Skeletal muscle satellite cell (primary cell): ENCODE measurements at regions not wholly inside any gene's neighbourhood (a gene's known extent, or its start where the extent isn't known, plus 50 kb on each side); places are given as distances from the start of the nearest gene placed in this dataset.

ENCODE experiments used
- H3K27me3 ChIP-seq: 2 replicates; pipeline ENCODE4 v1.7.0; 2013; ENCODE audit warnings: low read length; ENCODE audit not compliant: control insufficient read depth, insufficient read depth
- H3K36me3 ChIP-seq: 2 replicates; pipeline ENCODE4 v1.7.0; 2013; ENCODE audit warnings: mild to moderate bottlenecking, control low read depth, low read length; ENCODE audit not compliant: insufficient read depth
- H3K4me1 ChIP-seq: 2 replicates; pipeline ENCODE4 v1.7.0; 2013; ENCODE audit warnings: low read length; ENCODE audit not compliant: control insufficient read depth, insufficient read depth
- H3K4me2 ChIP-seq: 2 replicates; pipeline ENCODE4 v1.7.0; 2013; ENCODE audit warnings: mild to moderate bottlenecking, low read length
- H3K4me3 ChIP-seq: 2 replicates; pipeline ENCODE4 v1.7.0; 2013; ENCODE audit warnings: low read length
- H3K9ac ChIP-seq: 2 replicates; pipeline ENCODE4 v1.7.0; 2013; ENCODE audit warnings: mild to moderate bottlenecking, low read depth, low read length, moderate library complexity
- H3K9me3 ChIP-seq: replicated peaks from 2 replicates; pipeline ENCODE4 v1.7.0; 2013; ENCODE audit warnings: mild to moderate bottlenecking, control low read depth, low read length

DNA sequence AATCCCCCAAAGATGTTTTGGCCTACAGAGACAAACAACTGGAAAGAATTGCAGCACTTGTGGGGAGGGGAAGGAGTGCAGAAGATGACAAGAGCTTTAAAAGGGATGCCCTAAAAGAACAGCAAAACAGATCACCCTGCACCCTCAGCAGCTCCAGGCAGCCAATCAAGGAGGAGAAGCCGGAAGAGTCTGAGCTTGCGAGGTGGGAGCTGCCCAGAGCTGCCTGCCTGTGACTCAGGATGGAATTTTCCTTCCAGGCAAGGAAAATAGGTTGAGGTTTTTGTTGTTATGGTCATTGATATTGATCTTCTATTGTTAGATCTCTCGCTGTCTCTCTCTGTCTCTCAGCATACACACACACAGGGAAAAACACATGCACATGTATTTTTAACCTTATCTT is 70.3 kb upstream of the MAP1B start:
- no peak overlapping the region for H3K4me3 ChIP-seq
- peaks cover 77% of the 10 kb centered on the region for H3K27me3 ChIP-seq
- H3K9me3 ChIP-seq: no peaks in the 10 kb centered on the region
- H3K4me1 ChIP-seq: no peaks in the 10 kb centered on the region
- no peak overlapping the region for H3K9ac ChIP-seq
- no peaks in the 10 kb centered on the region for H3K36me3 ChIP-seq
- H3K4me2 ChIP-seq: no peak overlapping the region

DNA sequence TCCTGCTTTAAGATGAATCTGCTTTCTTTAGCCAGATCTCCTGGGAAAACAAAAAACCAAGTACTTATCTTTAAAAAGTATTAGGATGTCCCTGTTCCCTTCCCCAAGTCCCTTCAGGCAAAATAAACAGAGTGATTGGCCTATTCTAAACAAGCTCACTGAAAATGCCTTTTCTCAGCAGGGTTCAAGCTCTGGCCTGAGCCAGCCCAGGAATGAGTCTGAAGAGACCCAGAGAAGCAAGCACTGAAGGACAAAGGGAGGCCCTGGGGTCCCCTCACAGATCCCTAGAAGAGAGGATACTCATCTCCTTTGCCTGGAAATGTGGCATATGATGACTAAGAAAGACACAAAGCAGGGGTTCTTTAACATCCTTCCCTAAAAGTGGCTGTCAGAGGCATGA is 66.8 kb upstream of the MAP1B start:
- Histone ChIP-seq H3K9me3 (no peaks in the 10 kb centered on the region), H3K4me3 (no peak overlapping the region), H3K4me2 (no peak overlapping the region), H3K27me3 (peaks cover 67% of the 10 kb centered on the region), H3K36me3 (no peaks in the 10 kb centered on the region), H3K4me1 (no peaks in the 10 kb centered on the region), H3K9ac (no peak overlapping the region)

DNA sequence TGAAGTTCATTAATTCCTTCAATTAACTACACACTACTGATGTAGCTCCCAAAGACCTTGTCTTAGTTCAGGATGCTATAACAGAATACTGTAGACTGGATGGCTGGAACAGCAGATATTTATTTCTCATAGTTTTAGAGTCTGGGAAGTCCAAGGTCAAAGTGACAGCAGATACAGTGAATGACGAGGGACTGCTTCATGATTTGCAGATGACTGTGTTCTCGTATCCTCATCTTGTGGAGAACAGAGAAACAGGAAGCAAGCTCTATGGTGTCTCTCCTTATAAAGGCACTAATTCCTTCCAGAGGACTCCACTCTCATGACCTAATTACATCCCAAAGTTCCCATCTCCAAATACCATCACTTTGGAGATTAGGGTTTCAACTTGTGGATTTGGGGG is 65.6 kb upstream of the MAP1B start:
- Histone ChIP-seq H3K9me3 (no peaks in the 10 kb centered on the region), H3K4me1 (no peaks in the 10 kb centered on the region), H3K4me2 (no peak overlapping the region), H3K27me3 (peaks cover 61% of the 10 kb centered on the region), H3K36me3 (no peaks in the 10 kb centered on the region), H3K9ac (no peak overlapping the region), H3K4me3 (no peak overlapping the region)

DNA sequence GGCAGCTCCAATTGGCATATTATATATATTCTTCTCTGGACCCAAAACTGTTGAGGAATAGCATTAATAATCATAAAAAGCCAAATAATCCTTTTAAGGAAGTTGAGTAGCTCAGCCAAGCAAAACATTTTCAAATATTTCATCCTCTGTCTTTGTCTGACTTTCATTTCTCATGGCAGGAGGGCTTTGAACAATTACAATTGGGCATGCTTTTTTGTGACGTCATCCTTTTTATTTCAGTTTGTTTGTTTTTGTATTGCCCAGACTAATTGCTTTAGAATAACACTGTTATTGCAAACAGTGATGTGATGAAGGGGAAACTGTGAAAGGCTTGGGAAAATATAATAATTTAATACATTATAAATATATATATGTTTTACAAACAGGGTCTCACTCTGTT is 65.2 kb upstream of the MAP1B start:
- H3K4me1 ChIP-seq: no peaks in the 10 kb centered on the region
- no peaks in the 10 kb centered on the region for H3K9me3 ChIP-seq
- H3K9ac ChIP-seq: no peak overlapping the region
- no peak overlapping the region for H3K4me2 ChIP-seq
- peaks cover 59% of the 10 kb centered on the region for H3K27me3 ChIP-seq
- H3K36me3 ChIP-seq: no peaks in the 10 kb centered on the region
- no peak overlapping the region for H3K4me3 ChIP-seq

DNA sequence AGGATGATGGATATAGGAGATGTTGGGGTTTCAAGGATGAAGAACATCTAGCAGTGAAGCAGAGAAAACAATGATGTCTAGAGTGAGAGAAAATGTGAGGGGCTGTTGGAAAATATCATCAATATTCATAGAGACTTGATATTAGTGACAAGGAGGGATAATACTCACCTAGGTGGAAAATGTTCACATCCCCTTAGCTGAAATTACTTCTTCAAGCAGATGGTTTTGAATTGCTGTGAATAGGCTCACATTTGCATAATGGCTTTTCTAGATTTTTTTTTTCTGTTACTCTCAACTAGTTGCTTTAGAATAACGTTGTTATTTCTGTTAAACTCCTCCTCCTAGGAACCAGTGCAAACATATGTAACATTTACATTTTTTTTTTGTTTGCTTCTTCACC is 61.6 kb upstream of the MAP1B start:
- no peaks in the 10 kb centered on the region for H3K36me3 ChIP-seq
- no peaks in the 10 kb centered on the region for H3K4me1 ChIP-seq
- H3K4me2 ChIP-seq: no peak overlapping the region
- H3K9me3 ChIP-seq: no peaks in the 10 kb centered on the region
- no peak overlapping the region for H3K9ac ChIP-seq
- H3K27me3 ChIP-seq: peaks cover 38% of the 10 kb centered on the region
- no peak overlapping the region for H3K4me3 ChIP-seq

DNA sequence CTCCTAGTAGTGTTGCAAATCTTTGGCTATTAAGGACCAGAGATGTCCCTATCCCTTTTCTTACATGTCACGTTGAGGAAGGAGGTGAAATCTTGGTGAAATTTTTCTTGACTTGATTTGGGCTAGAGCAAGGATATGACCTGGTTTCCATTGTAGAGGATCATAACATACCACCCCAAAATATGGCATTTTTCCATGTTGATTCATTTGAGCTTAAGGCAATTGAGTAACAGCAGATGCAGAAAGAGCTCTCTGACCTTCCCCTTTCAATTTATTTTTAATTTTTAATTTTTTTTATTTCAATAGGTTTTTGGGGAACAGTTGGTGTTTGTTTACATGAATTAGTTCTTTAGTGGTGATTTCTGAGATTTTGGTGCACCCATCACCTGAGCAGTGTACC is 61.2 kb upstream of the MAP1B start:
- Histone ChIP-seq H3K9ac (no peak overlapping the region), H3K4me3 (no peak overlapping the region), H3K4me1 (no peaks in the 10 kb centered on the region), H3K4me2 (no peak overlapping the region), H3K27me3 (peaks cover 36% of the 10 kb centered on the region), H3K9me3 (no peaks in the 10 kb centered on the region), H3K36me3 (no peaks in the 10 kb centered on the region)

DNA sequence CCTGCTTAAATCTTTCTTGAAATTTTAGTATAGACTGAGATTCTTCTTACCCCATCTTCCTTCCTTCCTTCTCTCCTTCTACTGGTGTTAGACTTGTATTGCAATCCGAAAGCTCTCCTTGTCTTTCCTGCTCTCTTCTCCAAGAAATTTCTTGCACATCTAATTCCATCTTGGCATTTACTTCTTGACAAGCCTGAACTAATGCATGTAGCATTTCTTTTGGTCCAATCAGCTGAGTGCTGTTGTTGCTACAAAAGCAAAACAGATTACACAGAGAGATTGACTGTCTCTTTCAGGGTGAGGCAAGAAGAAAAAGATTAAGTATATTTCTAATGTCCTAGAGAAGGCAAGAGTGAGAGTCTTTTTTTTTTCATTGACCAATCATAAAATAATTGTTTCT is 51.6 kb upstream of the MAP1B start:
- Histone ChIP-seq H3K27me3 (peaks cover 41% of the 10 kb centered on the region), H3K36me3 (no peaks in the 10 kb centered on the region), H3K9ac (no peak overlapping the region), H3K9me3 (no peaks in the 10 kb centered on the region), H3K4me3 (no peak overlapping the region), H3K4me1 (no peaks in the 10 kb centered on the region), H3K4me2 (no peak overlapping the region)
